WERI-Rb-1 (cell line): ENCODE measurements at regions not wholly inside any gene's neighbourhood (a gene's known extent, or its start where the extent isn't known, plus 50 kb on each side); places are given as distances from the start of the nearest gene placed in this dataset.

Source experiments
- DNase-seq: peaks from one replicate; pipeline ENCODE4 v3.0.0-alpha.2; 2020
- H3K27ac ChIP-seq: fragments of 250-450 bp; sonication (Bioruptor Pico); 2 replicates; pipeline ENCODE4 v1.5.1; 2020; ENCODE audit warnings: mild to moderate bottlenecking, moderate library complexity
- H3K27me3 ChIP-seq: fragments of 250-450 bp; sonication (Bioruptor Pico); 2 replicates; pipeline ENCODE4 v1.5.1; 2021; ENCODE audit warnings: mild to moderate bottlenecking, low read depth, moderate library complexity; ENCODE audit not compliant: insufficient read depth, severe bottlenecking
- H3K36me3 ChIP-seq: fragments of 250-450 bp; sonication (Bioruptor Pico); 2 replicates; pipeline ENCODE4 v1.5.1; 2020; ENCODE audit warnings: mild to moderate bottlenecking, moderate library complexity
- H3K4me3 ChIP-seq: 2 replicates; pipeline ENCODE4 v1.5.1; 2011; ENCODE audit warnings: low read depth, mild to moderate bottlenecking, control low read depth, low read length
- H3K9me3 ChIP-seq: fragments of 250-450 bp; sonication (Bioruptor Pico); 2 replicates; pipeline ENCODE4 v1.5.1; 2021; ENCODE audit warnings: mild to moderate bottlenecking, moderate library complexity; ENCODE audit not compliant: severe bottlenecking
- CTCF ChIP-seq: IDR thresholded peaks from 2 replicates; pipeline ENCODE4 v1.5.1; 2011; ENCODE audit warnings: low read depth, mild to moderate bottlenecking, control low read depth, inconsistent platforms, low read length

DNA sequence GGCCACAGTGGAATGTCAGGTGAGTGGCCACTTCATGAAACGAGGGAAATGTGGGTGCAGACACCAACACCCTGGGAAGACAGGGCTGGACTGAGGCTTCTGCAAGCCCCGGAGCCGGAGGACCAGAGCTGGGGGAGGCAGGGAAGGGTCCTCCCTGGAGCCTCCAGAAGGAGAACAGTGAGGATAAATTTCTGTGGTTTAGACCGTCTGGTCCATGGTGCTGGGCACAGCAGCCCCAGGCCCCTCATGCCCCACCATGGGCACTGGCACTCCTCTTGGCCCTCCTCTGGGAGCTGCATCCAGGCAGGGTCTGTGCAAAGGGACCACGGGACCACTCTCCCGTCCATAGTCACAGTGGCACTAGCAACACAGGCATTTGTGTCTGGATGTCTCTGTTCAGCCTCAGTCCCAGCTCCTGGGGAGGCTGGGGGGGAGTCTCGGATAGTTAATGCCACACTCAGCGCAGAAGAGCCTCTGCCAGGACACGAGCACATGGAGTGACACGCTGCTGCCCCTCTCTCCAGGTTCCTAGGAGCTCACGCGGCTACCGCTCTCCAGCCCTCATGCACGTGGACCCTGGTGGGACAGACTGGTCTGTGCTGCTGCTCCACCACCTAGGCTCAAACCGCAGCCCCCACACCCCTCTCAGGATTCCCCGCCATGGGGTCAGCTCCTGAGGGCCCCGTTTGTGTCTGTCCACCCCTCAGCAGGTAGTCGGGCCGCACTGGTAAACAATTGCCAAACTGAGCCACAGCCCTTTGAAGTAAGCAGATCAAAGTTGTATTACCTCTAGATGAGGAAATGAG, 305.9 kb upstream of the SALL3 start:
- Histone ChIP-seq H3K4me3 (no peak overlapping the region), H3K27ac (no peak overlapping the region), H3K36me3 (no peaks in the 10 kb centered on the region), H3K9me3 (no peaks in the 10 kb centered on the region), H3K27me3 (no peaks in the 10 kb centered on the region)
- no peak for TF ChIP-seq CTCF
- no peak for DNase-seq

- TF ChIP-seq CTCF = no peak
- no peak overlapping the region for H3K4me3 ChIP-seq
- H3K27ac ChIP-seq = no peak overlapping the region
- H3K27me3 ChIP-seq = no peaks in the 10 kb centered on the region
- no peaks in the 10 kb centered on the region for H3K36me3 ChIP-seq
- no peaks in the 10 kb centered on the region for H3K9me3 ChIP-seq
- DNase-seq = no peak
These were observed 304.4 kb upstream of the SALL3 start for GRCh38 chr18:78675231-78675630.

DNA sequence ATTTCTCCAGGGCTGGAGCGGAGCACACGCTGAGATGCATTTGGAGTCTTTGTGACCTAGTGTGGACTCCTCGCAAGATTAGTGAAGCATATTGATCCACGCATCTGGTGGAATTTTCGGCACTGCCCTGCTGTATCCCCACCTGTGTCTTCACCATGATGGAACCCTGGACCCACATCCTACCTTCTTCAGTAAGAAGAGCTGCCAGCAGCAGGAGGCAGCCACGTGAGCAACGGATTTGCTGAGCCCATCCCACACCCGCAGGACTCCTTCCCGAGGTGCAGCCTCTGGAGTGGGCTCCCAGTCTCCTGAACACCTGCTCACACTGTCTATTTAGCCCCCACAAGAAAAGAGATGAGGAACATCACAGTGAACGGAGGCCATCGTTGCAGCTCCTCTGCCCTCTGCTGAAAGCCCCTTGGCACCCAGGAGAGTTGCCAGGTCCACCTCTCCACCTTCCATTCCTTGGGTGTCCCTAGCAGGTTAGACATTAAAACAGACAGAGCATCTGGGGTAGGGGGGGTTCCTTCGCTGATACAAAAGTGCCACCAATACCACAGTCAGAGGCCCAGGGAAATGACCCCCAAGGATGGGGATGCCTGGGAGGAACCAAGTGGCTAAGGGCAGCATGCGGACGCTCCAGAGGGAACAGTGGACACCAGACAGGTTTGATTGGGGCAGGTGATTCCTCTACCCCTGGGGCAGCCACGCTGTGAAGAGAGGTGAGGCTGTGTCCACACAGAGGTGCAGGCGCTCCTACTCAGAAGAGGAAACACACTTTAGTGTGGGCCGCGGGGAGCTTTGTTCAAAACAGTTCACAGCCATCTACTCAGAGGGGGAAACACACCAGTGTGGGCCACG, 302.8 kb upstream of the SALL3 start:
- H3K27me3 ChIP-seq = no peaks in the 10 kb centered on the region
- H3K9me3 ChIP-seq = no peaks in the 10 kb centered on the region
- H3K36me3 ChIP-seq = no peaks in the 10 kb centered on the region
- no peak overlapping the region for H3K27ac ChIP-seq
- no peak for TF ChIP-seq CTCF
- no peak overlapping the region for H3K4me3 ChIP-seq
- DNase-seq = no peak

DNA sequence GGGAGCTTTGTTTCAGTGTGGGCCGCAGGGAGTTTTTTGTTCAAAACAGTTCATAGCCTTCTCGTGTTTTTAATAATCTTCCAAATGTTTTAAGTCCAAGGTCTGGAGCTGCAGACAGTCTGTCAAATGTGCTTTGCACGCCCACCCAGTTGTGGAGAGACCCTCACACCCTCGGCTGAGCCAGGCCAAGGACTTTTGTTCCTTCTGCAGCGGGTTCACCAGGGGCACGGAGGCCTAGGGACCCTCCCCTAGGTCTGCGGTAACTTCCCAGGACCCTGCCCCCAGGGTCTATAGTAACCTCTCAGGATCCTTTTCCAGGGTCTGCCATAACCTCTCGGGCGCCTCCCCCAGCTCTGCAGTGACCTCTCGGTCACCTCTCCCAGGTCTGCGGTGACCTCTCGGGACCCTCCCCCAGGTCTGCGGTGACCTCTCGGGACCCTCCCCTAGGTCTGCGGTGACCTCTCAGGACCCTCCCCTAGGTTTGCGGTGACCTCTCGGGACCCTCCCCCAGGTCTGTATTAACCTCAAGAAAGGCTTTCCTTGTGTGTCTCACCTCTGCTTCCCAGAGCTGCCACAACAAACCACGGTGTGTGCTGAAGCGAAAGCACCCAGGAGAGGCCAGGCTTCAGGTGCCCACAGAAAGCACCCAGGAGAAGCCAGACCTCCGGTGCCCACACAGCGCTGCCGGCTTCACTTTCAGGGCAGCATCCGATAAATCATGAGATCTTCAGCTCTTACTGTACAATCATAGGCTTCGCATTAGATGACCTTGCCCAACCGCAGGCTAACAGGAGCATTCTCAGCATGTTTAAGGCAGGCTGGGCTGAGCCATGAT, 301.9 kb upstream of the SALL3 start:
- Histone ChIP-seq H3K27ac (no peak overlapping the region), H3K36me3 (no peaks in the 10 kb centered on the region), H3K27me3 (no peaks in the 10 kb centered on the region), H3K4me3 (no peak overlapping the region), H3K9me3 (no peaks in the 10 kb centered on the region)
- no peak for DNase-seq
- TF ChIP-seq CTCF = no peak

DNA sequence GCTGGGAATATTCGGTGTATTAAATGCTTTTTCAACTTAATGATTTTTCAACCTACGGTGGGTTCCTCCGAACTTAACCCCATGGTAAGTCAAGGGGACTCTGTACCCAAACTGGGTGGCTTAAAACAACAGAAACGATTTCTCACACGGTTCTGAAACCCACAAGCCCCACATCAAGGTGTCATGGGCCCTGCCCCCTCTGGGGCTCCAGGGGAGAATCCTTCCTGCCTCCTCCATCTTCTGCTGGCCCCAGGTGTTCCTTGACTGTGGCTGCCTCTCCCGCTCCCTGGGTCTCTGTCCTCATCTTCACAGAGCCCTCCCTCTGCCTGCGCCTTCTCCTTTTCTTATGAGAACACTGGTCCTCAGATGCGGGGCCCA, 301.3 kb upstream of the SALL3 start:
- no peak for DNase-seq
- H3K36me3 ChIP-seq = no peaks in the 10 kb centered on the region
- no peak overlapping the region for H3K4me3 ChIP-seq
- no peak overlapping the region for H3K27ac ChIP-seq
- no peaks in the 10 kb centered on the region for H3K9me3 ChIP-seq
- TF ChIP-seq CTCF = no peak
- no peaks in the 10 kb centered on the region for H3K27me3 ChIP-seq
